Lower leg skin (tissue), 3 donors: ENCODE measurements at regions not wholly inside any gene's neighbourhood (a gene's known extent, or its start where the extent isn't known, plus 50 kb on each side); places are given as distances from the start of the nearest gene placed in this dataset.

Experiments
- POLR2A ChIP-seq, 2 donors: fragments of 450-650 bp; IDR thresholded peaks; one replicate each; pipeline ENCODE4 v1.6.1; 2016 to 2017; ENCODE audit warnings: antibody characterized with exemption in 2 of 2, mild to moderate bottlenecking in 1 of 2, moderate library complexity in 1 of 2
- TF ChIP-seq, protein P1 (sequence below), 3 donors: fragments of 450-650 bp; IDR thresholded peaks; one replicate each; pipeline ENCODE4 v1.5.1; 2016; ENCODE audit warnings: antibody characterized with exemption in 3 of 3, mild to moderate bottlenecking in 3 of 3, moderate library complexity in 2 of 3

DNA sequence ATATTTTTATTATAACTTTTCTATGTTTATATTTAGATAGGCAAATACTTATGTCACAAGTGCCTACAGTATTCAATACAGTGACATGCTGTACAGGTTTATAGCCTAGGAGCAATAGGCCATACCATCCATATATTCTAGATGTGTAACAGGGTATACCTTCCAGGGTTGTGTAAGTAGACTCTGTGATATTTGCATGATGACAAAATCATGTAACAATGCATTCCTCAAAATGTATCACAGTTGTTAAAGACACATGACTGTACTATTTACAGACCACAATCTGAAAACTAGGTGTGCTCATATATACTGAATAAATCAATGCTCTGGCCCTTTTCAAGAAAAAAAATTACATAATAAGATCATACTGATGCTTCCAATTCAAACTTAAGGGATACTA, 433.2 kb upstream of the RGPD4 start:
- TF ChIP-seq, protein P1, sequence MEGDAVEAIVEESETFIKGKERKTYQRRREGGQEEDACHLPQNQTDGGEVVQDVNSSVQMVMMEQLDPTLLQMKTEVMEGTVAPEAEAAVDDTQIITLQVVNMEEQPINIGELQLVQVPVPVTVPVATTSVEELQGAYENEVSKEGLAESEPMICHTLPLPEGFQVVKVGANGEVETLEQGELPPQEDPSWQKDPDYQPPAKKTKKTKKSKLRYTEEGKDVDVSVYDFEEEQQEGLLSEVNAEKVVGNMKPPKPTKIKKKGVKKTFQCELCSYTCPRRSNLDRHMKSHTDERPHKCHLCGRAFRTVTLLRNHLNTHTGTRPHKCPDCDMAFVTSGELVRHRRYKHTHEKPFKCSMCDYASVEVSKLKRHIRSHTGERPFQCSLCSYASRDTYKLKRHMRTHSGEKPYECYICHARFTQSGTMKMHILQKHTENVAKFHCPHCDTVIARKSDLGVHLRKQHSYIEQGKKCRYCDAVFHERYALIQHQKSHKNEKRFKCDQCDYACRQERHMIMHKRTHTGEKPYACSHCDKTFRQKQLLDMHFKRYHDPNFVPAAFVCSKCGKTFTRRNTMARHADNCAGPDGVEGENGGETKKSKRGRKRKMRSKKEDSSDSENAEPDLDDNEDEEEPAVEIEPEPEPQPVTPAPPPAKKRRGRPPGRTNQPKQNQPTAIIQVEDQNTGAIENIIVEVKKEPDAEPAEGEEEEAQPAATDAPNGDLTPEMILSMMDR (IDR thresholded peaks at IDR 0.05) = no peak
- no peak for TF ChIP-seq POLR2A (IDR thresholded peaks at IDR 0.05)
